LNCAP (cell line): ENCODE measurements at regions not wholly inside any gene's neighbourhood (a gene's known extent, or its start where the extent isn't known, plus 50 kb on each side); places are given as distances from the start of the nearest gene placed in this dataset.

Experiments used
- TF ChIP-seq, protein P1 (sequence below): fragments of 450-650 bp; IDR thresholded peaks from 2 replicates; pipeline ENCODE4 v1.5.1; 2017; ENCODE audit warnings: mild to moderate bottlenecking

DNA sequence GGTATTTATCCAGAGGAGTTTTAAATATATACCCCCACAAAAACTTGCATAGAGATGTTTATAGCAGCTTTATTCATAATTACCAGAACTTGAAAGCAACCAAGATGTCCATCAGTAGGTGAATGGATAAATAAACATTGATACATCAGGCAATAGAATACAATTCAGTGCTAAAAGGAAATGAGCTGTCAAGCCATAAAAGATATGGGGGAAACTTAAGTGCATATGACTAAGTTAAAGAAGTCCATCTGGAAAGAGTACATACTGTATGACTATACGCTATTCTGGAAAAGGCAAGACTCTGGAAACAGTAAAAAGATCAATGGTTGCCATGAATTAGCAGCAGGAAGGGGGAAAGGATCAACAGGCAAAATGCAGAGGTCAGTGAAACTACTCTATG lies 366.7 kb downstream of the HHIPL2 start:
- TF ChIP-seq, protein P1, sequence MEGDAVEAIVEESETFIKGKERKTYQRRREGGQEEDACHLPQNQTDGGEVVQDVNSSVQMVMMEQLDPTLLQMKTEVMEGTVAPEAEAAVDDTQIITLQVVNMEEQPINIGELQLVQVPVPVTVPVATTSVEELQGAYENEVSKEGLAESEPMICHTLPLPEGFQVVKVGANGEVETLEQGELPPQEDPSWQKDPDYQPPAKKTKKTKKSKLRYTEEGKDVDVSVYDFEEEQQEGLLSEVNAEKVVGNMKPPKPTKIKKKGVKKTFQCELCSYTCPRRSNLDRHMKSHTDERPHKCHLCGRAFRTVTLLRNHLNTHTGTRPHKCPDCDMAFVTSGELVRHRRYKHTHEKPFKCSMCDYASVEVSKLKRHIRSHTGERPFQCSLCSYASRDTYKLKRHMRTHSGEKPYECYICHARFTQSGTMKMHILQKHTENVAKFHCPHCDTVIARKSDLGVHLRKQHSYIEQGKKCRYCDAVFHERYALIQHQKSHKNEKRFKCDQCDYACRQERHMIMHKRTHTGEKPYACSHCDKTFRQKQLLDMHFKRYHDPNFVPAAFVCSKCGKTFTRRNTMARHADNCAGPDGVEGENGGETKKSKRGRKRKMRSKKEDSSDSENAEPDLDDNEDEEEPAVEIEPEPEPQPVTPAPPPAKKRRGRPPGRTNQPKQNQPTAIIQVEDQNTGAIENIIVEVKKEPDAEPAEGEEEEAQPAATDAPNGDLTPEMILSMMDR, result no peak

DNA sequence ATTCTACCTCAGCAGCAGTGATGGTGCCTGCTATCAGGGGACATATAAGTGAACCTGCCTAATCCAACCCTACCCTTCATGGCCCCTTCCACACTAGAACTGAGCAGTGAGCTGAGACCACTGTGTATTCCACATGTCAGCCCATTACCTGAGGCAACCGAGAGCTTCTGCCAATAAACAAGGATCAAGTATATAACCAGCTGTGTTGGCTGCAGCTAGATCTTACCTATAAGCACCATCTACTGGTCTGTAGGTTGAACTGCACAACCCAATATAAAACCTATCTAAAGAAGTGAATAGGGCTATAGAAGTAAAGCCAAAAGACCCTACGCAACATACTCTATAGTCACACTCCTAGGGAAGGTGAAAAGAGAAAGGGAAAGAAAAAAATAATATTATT lies 376.9 kb downstream of the HHIPL2 start:
- TF ChIP-seq, protein P1, result peak; percentile 87

DNA sequence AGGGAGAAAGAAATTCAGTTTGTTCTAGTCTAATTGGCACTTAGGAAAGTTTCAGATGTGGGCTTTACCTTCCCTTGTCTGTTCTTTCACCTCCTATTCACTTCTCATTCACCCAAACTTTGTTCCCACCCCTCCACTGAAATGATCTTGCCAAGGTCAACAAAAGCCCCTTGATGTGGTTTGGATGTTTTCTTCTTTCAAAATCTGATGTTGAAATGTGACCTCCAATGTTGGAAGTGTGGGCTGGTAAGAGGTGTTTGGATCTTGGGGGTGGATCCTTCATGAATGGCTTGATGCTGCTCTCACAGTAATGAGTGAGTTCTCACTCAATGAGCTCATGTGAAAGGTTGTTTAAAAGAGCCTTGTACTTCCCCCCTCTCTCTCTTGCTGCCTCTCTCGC lies 379.3 kb downstream of the HHIPL2 start:
- TF ChIP-seq, protein P1, result no peak

DNA sequence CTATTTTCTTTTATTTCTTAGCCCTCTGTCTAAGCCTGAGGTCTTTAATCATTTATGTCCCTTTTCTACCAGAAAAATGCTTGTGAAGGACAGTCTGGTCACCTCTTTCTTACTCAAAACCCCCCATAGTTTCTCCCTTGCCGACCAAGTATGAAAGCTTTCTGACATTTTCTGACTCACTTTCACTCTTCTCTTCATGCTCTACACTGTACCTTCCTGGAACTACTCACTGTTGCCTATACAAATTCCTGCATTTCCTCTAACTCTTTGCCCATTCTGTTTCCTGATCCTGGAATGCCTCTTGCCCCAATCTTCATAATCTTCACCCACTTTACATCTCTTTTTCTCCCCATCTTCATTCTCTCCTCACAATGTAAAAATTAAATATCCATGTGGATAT lies 380.0 kb downstream of the HHIPL2 start:
- TF ChIP-seq, protein P1, result no peak

DNA sequence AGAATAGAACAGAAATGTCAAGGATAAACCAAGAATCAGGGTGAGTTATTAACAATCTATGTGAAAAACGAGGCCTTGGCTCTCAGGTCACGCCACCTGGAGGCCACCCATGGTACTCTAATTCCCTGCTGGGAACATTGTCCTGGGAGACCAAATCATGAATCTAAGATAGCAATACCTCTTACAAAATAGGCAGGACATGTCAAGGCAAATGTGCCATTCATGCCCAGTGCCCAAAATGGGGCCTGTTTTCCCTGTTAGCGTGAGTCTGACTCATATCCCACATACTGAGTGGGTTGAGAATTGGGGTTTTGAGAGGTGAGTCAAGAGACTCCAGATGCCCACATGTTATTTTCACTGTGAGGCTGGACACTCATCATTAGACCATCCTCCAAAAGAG lies 380.8 kb downstream of the HHIPL2 start:
- TF ChIP-seq, protein P1, result peak; percentile 94

DNA sequence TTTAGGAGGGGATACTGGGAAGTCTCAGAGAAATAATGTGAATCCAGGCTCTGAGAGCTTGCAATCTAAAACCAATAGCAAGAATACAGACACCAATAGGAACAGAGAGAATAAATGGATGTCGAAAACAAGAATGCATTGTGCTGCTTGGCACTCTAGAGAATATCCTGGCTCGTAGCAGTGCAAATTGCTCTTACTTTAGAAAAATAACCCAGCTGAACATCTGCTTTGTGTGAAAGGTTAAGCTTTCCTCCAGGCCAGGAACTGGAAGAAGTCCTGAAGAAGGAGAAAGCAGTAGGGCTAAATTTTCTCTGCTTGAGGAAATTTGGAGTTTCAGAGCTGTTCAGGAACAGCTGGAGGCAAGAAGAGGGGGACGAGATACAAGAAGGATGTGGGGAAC lies 382.3 kb downstream of the HHIPL2 start:
- TF ChIP-seq, protein P1, result no peak

DNA sequence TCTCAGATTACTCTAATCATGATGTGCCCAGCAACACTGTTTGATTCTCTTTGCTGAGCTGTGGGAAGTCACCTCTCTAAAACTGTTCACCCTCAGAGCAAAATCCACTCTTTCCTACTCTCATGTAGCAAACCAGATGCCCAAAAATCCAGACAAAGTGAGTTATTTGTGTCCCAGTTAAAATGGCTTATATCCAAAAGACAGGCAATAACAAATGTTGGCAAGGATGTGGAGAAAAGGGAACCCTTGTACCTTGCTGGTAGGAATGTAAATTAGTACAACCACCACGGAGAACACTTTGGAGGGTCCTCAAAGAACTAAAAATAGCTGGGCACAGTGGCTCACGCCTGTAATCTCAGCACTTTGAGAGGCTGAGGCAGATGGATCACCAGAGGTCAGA lies 384.0 kb downstream of the HHIPL2 start:
- TF ChIP-seq, protein P1, result no peak

DNA sequence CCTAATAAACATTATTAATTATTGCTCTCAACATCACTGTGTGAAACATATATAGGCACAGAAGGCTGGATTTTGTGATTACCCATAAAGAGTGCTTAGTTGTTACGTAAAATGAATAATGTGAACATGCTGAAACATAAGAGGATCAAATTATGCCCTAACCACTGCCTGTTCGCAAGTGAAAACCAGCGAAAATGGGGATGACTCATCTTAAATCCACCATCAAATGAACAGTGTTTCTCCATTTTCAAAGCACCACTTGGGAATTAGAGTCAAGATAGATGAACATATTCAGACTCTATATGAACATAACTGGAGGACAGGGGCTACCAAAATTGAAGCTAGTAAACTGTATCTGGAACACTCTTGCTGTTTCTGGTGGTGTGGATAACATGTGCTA lies 386.2 kb downstream of the HHIPL2 start:
- TF ChIP-seq, protein P1, result no peak
